ENCODE measurements at regions not wholly inside any gene's neighbourhood (a gene's known extent, or its start where the extent isn't known, plus 50 kb on each side); places are given as distances from the start of the nearest gene placed in this dataset.

DNA sequence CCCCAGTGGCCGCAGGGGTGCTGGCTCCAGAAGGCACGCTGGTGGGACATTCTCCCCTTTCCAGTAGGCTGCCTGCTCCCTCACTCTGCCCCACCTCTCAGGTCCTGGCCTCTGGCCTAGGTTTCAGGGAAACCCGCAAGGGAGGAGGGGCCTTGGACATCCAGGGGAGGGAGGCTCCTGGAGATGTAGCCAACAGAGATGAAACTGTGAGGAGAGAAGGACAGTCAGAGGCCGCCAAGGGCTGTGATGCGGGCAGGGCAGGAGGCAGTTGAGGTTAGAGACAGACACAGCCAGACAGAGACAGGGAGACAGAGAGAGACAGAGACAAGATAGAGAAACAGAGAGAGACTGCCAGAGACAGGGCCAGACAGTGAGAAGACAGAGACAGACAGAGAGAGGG, 127.7 kb downstream of the UQCRFS1 start:
- ChIA-PET CTCF (no interaction called here), POLR2A (no interaction called here)
- Histone ChIP-seq H3K27me3 (replicated peaks in 1 of 2; ENCODE audit: control insufficient read depth in 2 of 2, extremely low read depth in 1 of 2, insufficient read depth in 2 of 2, low read length in 1 of 2) (peaks cover 0 to 9% of the 10 kb centered on the region in 2 experiments), H3K4me1 (ENCODE audit: control insufficient read depth in 1 of 2, extremely low read depth in 1 of 2, insufficient read depth in 2 of 2, low read length in 2 of 2) (no peaks in the 10 kb centered on the region), H3K36me3 (ENCODE audit: control insufficient read depth in 2 of 2, extremely low read depth in 1 of 2, insufficient read depth in 1 of 2, low read length in 1 of 2) (no peaks in the 10 kb centered on the region), H3K9me3 (no peaks in the 10 kb centered on the region), H3K4me3 (ENCODE audit: control insufficient read depth in 1 of 2, extremely low read depth in 1 of 2, low read length in 1 of 2) (no peak overlapping the region), H3K27ac (ENCODE audit: low read length) (no peak overlapping the region)
- no peak overlapping the region for H3K4me3 Mint-ChIP-seq
- WGBS (ENCODE audit: insufficient coverage): 92% methylated on average over 4 of the region's 5 CpGs
- no peaks in the 10 kb centered on the region for H3K9me3 Mint-ChIP-seq
- ATAC-seq (replicated peaks in 1 of 4) (no peak), DNase-seq (no peak)
- no peaks in the 10 kb centered on the region for H3K4me1 Mint-ChIP-seq
- no peaks in the 10 kb centered on the region for H3K36me3 Mint-ChIP-seq
- no peak overlapping the region for H3K27ac Mint-ChIP-seq
- peaks cover 10 to 12% of the 10 kb centered on the region in 2 donors for H3K27me3 Mint-ChIP-seq

DNA sequence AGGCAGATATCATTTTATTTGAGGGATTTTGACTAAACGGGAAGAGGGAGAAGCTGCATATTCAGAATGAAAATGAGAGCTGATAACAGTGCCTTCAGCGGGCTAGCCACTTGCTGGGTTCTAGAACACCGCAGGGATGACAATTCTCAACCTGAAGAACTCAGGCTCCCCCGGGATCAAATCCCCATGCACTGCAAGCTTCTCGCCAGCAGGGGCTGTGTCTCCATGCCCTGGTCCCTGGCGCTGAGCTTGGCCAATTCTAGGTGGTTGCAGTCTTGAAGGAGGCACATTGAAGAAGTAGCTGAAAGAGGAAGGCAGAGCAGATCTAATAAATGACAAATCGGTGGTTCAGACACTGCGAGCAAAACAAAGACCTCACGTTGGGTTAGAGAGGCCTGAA, 128.7 kb downstream of the UQCRFS1 start:
- ATAC-seq (replicated peaks in 1 of 4) (no peak), DNase-seq (no peak)
- 65% methylated on average over 5 of the region's 9 CpGs for WGBS (ENCODE audit: insufficient coverage)
- Mint-ChIP-seq H3K27ac (no peak overlapping the region), H3K4me1 (no peaks in the 10 kb centered on the region), H3K36me3 (no peaks in the 10 kb centered on the region), H3K9me3 (no peaks in the 10 kb centered on the region), H3K27me3 (peaks cover 10 to 12% of the 10 kb centered on the region in 2 donors), H3K4me3 (no peak overlapping the region)
- no peak overlapping the region for H3K4me3 ChIP-seq (ENCODE audit: control insufficient read depth in 1 of 2, extremely low read depth in 1 of 2, low read length in 1 of 2)
- no peaks in the 10 kb centered on the region for H3K9me3 ChIP-seq
- H3K4me1 ChIP-seq (ENCODE audit: control insufficient read depth in 1 of 2, extremely low read depth in 1 of 2, insufficient read depth in 2 of 2, low read length in 2 of 2): no peaks in the 10 kb centered on the region
- CTCF ChIA-PET: no interaction called here
- H3K27ac ChIP-seq (ENCODE audit: low read length): no peak overlapping the region
- H3K36me3 ChIP-seq (ENCODE audit: control insufficient read depth in 2 of 2, extremely low read depth in 1 of 2, insufficient read depth in 1 of 2, low read length in 1 of 2): no peaks in the 10 kb centered on the region
- POLR2A ChIA-PET: no interaction called here
- peaks cover 0 to 9% of the 10 kb centered on the region in 2 experiments for H3K27me3 ChIP-seq (replicated peaks in 1 of 2; ENCODE audit: control insufficient read depth in 2 of 2, extremely low read depth in 1 of 2, insufficient read depth in 2 of 2, low read length in 1 of 2)

DNA sequence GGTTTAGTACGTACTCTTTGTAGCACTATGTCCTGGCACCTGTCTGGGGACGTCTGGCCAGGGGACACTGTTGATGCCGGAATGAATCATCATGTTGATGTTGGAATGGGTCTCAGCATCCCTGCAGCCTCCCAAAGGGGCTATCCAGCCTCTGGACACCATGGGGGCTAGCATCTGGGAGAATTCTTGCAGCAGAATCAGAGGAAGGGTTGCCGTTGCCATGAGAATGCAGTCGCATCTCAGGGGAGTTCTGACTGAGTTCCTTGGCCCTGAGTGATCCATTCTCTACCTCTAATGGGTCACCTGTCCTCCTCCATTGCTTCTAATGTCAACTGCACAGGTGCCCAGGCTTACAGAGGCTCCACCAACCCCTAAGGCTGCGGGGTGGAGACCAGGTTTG, 129.1 kb downstream of the UQCRFS1 start:
- no peaks in the 10 kb centered on the region for H3K4me1 Mint-ChIP-seq
- no peaks in the 10 kb centered on the region for H3K9me3 Mint-ChIP-seq
- H3K4me3 Mint-ChIP-seq: no peak overlapping the region
- Histone ChIP-seq H3K4me1 (ENCODE audit: control insufficient read depth in 1 of 2, extremely low read depth in 1 of 2, insufficient read depth in 2 of 2, low read length in 2 of 2) (no peaks in the 10 kb centered on the region), H3K9me3 (no peaks in the 10 kb centered on the region), H3K36me3 (ENCODE audit: control insufficient read depth in 2 of 2, extremely low read depth in 1 of 2, insufficient read depth in 1 of 2, low read length in 1 of 2) (no peaks in the 10 kb centered on the region), H3K27me3 (replicated peaks in 1 of 2; ENCODE audit: control insufficient read depth in 2 of 2, extremely low read depth in 1 of 2, insufficient read depth in 2 of 2, low read length in 1 of 2) (peaks cover 0 to 9% of the 10 kb centered on the region in 2 experiments), H3K4me3 (ENCODE audit: control insufficient read depth in 1 of 2, extremely low read depth in 1 of 2, low read length in 1 of 2) (no peak overlapping the region), H3K27ac (ENCODE audit: low read length) (no peak overlapping the region)
- ATAC-seq (replicated peaks in 1 of 4) (no peak), DNase-seq (no peak)
- peaks cover 10 to 12% of the 10 kb centered on the region in 2 donors for H3K27me3 Mint-ChIP-seq
- CTCF ChIA-PET: no interaction called here
- WGBS (ENCODE audit: insufficient coverage): 97% methylated on average over 4 of the region's 6 CpGs
- no peaks in the 10 kb centered on the region for H3K36me3 Mint-ChIP-seq
- H3K27ac Mint-ChIP-seq: no peak overlapping the region
- POLR2A ChIA-PET: no interaction called here

DNA sequence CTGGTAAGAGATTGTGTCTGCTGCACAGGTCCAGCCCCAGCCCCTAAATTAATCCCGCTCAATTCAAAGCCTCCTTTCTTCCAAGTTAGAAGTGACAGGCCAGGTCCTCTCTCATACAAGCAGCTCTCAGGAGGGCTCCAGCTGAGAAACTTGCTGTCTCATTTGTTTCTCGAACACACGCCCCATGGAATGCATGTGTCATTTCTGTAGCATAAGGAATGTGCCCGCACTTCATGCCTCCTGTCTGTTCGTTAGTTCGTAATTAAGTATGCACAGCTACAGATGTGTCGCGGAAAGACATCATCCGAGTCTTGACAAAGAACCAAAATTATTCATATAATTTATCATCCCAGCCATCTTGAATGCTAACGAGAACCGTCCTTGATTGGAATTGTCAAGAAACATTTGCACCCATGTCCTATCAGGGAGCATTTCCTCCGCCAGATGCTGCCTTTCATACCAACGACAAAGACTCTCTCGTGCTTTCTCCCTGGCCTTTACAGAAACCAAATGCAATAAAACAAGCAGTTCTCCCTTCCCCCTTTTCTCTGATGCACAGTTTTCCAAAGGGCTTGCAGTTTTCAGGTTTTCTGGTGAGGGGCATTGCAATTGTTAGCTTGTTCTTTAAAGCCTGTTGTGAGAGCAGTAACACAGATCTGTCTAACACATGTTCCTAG, 133.5 kb downstream of the UQCRFS1 start:
- 89% methylated on average over 12 of the region's 14 CpGs for WGBS (ENCODE audit: insufficient coverage)
- ATAC-seq (replicated peaks in 1 of 4): no peak

DNA sequence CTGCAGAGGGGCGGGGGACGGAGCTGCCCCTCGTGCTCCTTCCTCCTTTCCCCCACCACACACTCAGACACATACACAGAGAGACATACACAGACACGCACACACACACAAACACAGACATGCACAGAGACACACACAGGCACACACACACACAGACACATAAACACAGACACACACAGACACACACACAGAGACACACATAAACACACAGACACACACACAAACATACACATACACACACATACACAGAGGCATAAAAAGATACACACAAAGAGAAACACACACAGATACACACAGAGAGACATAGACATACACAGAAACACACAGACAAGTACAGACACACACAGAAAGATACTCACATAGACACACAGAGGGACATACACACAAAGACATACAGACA, 136.0 kb downstream of the UQCRFS1 start:
- H3K27ac Mint-ChIP-seq: no peak overlapping the region
- Histone ChIP-seq H3K27ac (ENCODE audit: low read length) (no peak overlapping the region), H3K9me3 (no peaks in the 10 kb centered on the region), H3K4me3 (ENCODE audit: control insufficient read depth in 1 of 2, extremely low read depth in 1 of 2, low read length in 1 of 2) (no peak overlapping the region), H3K4me1 (ENCODE audit: control insufficient read depth in 1 of 2, extremely low read depth in 1 of 2, insufficient read depth in 2 of 2, low read length in 2 of 2) (no peaks in the 10 kb centered on the region), H3K27me3 (replicated peaks in 1 of 2; ENCODE audit: control insufficient read depth in 2 of 2, extremely low read depth in 1 of 2, insufficient read depth in 2 of 2, low read length in 1 of 2) (no peaks in the 10 kb centered on the region), H3K36me3 (ENCODE audit: control insufficient read depth in 2 of 2, extremely low read depth in 1 of 2, insufficient read depth in 1 of 2, low read length in 1 of 2) (no peaks in the 10 kb centered on the region)
- ChIA-PET CTCF (no interaction called here), POLR2A (no interaction called here)
- H3K4me3 Mint-ChIP-seq: no peak overlapping the region
- ATAC-seq (replicated peaks in 1 of 4) (no peak), DNase-seq (no peak)
- no peaks in the 10 kb centered on the region for H3K36me3 Mint-ChIP-seq
- no peaks in the 10 kb centered on the region for H3K27me3 Mint-ChIP-seq
- H3K9me3 Mint-ChIP-seq: no peaks in the 10 kb centered on the region
- WGBS (ENCODE audit: insufficient coverage): 83% methylated on average over 4 of the region's 4 CpGs
- H3K4me1 Mint-ChIP-seq: no peaks in the 10 kb centered on the region

More for the DNA sequence above, 133.5 kb downstream of the UQCRFS1 start:
- no peak overlapping the region for H3K27ac Mint-ChIP-seq
- H3K4me3 Mint-ChIP-seq: no peak overlapping the region
- CTCF ChIA-PET: no interaction called here
- DNase-seq: no peak
- H3K9me3 Mint-ChIP-seq: no peaks in the 10 kb centered on the region
- Histone ChIP-seq H3K36me3 (ENCODE audit: control insufficient read depth in 2 of 2, extremely low read depth in 1 of 2, insufficient read depth in 1 of 2, low read length in 1 of 2) (no peaks in the 10 kb centered on the region), H3K4me1 (ENCODE audit: control insufficient read depth in 1 of 2, extremely low read depth in 1 of 2, insufficient read depth in 2 of 2, low read length in 2 of 2) (no peaks in the 10 kb centered on the region), H3K9me3 (no peaks in the 10 kb centered on the region), H3K4me3 (ENCODE audit: control insufficient read depth in 1 of 2, extremely low read depth in 1 of 2, low read length in 1 of 2) (no peak overlapping the region), H3K27me3 (replicated peaks in 1 of 2; ENCODE audit: control insufficient read depth in 2 of 2, extremely low read depth in 1 of 2, insufficient read depth in 2 of 2, low read length in 1 of 2) (no peaks in the 10 kb centered on the region), H3K27ac (ENCODE audit: low read length) (no peak overlapping the region)
- no peaks in the 10 kb centered on the region for H3K4me1 Mint-ChIP-seq
- peaks cover 4 to 8% of the 10 kb centered on the region in 2 donors for H3K27me3 Mint-ChIP-seq
- H3K36me3 Mint-ChIP-seq: no peaks in the 10 kb centered on the region
- POLR2A ChIA-PET: no interaction called here

DNA sequence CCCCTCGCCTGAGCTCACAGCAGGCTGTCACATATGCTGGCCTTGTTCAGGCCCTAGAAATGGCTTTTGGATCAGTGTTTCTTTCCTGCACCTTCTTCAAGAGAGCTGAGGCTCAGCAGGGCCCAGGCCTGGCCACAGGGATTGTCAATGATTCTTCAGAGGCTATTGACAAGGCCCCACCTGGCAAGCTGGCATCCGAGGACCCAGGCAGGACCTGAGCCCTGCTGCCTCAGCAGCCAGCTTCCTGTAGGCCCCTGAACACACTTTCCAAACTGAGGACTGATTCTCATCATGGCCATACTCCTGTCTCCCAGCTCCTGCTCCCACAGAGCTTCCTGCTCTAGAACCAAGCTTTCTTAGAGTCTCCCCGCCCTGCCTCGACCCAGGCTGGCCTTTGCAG, 136.8 kb downstream of the UQCRFS1 start:
- H3K27ac ChIP-seq (ENCODE audit: low read length): no peak overlapping the region
- H3K27me3 Mint-ChIP-seq: no peaks in the 10 kb centered on the region
- no peaks in the 10 kb centered on the region for H3K36me3 Mint-ChIP-seq
- no peaks in the 10 kb centered on the region for H3K27me3 ChIP-seq (replicated peaks in 1 of 2; ENCODE audit: control insufficient read depth in 2 of 2, extremely low read depth in 1 of 2, insufficient read depth in 2 of 2, low read length in 1 of 2)
- POLR2A ChIA-PET: no interaction called here
- no peak overlapping the region for H3K4me3 ChIP-seq (ENCODE audit: control insufficient read depth in 1 of 2, extremely low read depth in 1 of 2, low read length in 1 of 2)
- CTCF ChIA-PET: no interaction called here
- 51% methylated on average over 2 of the region's 4 CpGs for WGBS (ENCODE audit: insufficient coverage)
- no peaks in the 10 kb centered on the region for H3K9me3 ChIP-seq
- H3K4me1 ChIP-seq (ENCODE audit: control insufficient read depth in 1 of 2, extremely low read depth in 1 of 2, insufficient read depth in 2 of 2, low read length in 2 of 2): no peaks in the 10 kb centered on the region
- no peaks in the 10 kb centered on the region for H3K36me3 ChIP-seq (ENCODE audit: control insufficient read depth in 2 of 2, extremely low read depth in 1 of 2, insufficient read depth in 1 of 2, low read length in 1 of 2)
- no peak for ATAC-seq (replicated peaks in 1 of 4)
- no peaks in the 10 kb centered on the region for H3K4me1 Mint-ChIP-seq
- no peaks in the 10 kb centered on the region for H3K9me3 Mint-ChIP-seq
- H3K4me3 Mint-ChIP-seq: no peak overlapping the region
- DNase-seq: no peak
- no peak overlapping the region for H3K27ac Mint-ChIP-seq

DNA sequence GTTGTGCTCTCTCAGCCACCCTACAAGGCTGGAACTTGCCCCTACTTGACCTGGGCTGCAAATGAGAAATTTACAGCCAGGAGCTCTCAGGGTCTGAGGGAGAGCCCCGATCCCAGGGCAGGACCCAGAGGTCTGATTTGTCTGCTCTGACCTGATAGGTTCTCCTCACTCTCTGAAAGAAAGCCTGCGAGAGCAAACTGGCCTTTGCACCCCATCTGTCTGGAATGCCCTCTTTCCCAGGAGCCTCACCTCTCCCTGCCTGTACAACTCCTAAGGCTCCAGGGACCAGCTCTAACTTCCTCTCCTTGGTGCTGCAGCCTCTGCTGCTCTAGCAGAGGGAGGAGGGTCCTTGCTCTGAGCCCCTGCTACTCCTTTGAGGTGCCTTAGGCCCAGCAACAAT, 137.8 kb downstream of the UQCRFS1 start:
- Histone ChIP-seq H3K27ac (ENCODE audit: low read length) (no peak overlapping the region), H3K9me3 (no peaks in the 10 kb centered on the region), H3K36me3 (ENCODE audit: control insufficient read depth in 2 of 2, extremely low read depth in 1 of 2, insufficient read depth in 1 of 2, low read length in 1 of 2) (no peaks in the 10 kb centered on the region), H3K4me1 (ENCODE audit: control insufficient read depth in 1 of 2, extremely low read depth in 1 of 2, insufficient read depth in 2 of 2, low read length in 2 of 2) (no peaks in the 10 kb centered on the region), H3K27me3 (replicated peaks in 1 of 2; ENCODE audit: control insufficient read depth in 2 of 2, extremely low read depth in 1 of 2, insufficient read depth in 2 of 2, low read length in 1 of 2) (no peaks in the 10 kb centered on the region), H3K4me3 (ENCODE audit: control insufficient read depth in 1 of 2, extremely low read depth in 1 of 2, low read length in 1 of 2) (no peak overlapping the region)
- WGBS (ENCODE audit: insufficient coverage): 78% methylated on average over 2 of the region's 2 CpGs
- POLR2A ChIA-PET: no interaction called here
- no peaks in the 10 kb centered on the region for H3K9me3 Mint-ChIP-seq
- CTCF ChIA-PET: no interaction called here
- H3K27ac Mint-ChIP-seq: no peak overlapping the region
- no peak overlapping the region for H3K4me3 Mint-ChIP-seq
- DNase-seq: no peak
- no peaks in the 10 kb centered on the region for H3K27me3 Mint-ChIP-seq
- no peaks in the 10 kb centered on the region for H3K36me3 Mint-ChIP-seq
- no peaks in the 10 kb centered on the region for H3K4me1 Mint-ChIP-seq
- ATAC-seq (replicated peaks in 1 of 4): no peak
